ENCODE measurements at regions not wholly inside any gene's neighbourhood (a gene's known extent, or its start where the extent isn't known, plus 50 kb on each side); places are given as distances from the start of the nearest gene placed in this dataset.

DNA sequence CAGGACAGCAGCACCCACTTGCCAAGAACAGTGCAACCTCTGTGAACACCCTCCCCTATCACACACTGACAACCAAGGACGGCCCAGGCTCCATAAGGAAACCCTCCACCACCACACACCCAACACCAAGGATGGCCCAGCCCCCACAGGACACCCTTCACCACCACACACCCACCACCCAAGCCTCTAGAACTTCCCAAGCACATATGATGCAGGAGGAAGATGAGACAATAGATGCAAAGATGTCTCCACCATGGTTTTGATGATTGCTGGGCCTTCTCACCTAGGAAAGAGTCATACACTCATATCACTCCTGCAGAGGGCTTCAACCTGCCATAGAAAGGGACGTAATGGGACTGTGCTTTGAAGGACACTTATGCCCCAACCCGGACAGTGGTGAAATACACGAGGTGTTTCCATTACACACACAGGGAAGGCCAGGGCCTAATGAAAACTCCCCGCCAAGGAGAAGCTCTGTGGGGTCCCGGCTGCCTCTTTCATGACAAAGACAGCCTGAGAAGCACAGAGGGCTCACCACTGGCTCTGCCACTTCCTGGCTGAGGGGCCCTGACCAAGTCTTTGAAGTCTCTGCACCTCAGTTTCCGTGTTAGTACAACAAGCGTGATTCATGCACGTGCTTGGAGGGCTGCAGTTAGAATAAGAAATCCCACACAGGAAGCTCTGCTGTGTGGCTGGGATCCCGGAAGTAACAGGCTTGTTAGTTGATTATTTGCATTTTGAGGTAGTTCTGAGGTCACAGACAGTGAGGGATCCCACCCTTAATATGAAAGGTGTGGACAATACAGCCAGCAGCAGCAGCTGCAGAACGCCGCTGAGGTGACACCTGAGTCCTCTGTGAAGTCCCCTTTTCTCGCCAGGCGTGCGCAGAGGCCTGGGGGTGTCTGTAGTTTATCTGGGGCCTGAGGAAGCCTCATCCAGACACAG is 61.9 kb upstream of the ATP12A start:
- TF ChIP-seq, protein P1, sequence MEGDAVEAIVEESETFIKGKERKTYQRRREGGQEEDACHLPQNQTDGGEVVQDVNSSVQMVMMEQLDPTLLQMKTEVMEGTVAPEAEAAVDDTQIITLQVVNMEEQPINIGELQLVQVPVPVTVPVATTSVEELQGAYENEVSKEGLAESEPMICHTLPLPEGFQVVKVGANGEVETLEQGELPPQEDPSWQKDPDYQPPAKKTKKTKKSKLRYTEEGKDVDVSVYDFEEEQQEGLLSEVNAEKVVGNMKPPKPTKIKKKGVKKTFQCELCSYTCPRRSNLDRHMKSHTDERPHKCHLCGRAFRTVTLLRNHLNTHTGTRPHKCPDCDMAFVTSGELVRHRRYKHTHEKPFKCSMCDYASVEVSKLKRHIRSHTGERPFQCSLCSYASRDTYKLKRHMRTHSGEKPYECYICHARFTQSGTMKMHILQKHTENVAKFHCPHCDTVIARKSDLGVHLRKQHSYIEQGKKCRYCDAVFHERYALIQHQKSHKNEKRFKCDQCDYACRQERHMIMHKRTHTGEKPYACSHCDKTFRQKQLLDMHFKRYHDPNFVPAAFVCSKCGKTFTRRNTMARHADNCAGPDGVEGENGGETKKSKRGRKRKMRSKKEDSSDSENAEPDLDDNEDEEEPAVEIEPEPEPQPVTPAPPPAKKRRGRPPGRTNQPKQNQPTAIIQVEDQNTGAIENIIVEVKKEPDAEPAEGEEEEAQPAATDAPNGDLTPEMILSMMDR (IDR thresholded peaks at IDR 0.05), result no peak
- no peak for TF ChIP-seq TCF7L2 (IDR thresholded peaks at IDR 0.05; ENCODE audit: low read depth, low read length)
- no peak for TF ChIP-seq SIN3A (IDR thresholded peaks at IDR 0.05; ENCODE audit: borderline replicate concordance, insufficient read depth, low read depth, low read length)
- TF ChIP-seq, protein P2, sequence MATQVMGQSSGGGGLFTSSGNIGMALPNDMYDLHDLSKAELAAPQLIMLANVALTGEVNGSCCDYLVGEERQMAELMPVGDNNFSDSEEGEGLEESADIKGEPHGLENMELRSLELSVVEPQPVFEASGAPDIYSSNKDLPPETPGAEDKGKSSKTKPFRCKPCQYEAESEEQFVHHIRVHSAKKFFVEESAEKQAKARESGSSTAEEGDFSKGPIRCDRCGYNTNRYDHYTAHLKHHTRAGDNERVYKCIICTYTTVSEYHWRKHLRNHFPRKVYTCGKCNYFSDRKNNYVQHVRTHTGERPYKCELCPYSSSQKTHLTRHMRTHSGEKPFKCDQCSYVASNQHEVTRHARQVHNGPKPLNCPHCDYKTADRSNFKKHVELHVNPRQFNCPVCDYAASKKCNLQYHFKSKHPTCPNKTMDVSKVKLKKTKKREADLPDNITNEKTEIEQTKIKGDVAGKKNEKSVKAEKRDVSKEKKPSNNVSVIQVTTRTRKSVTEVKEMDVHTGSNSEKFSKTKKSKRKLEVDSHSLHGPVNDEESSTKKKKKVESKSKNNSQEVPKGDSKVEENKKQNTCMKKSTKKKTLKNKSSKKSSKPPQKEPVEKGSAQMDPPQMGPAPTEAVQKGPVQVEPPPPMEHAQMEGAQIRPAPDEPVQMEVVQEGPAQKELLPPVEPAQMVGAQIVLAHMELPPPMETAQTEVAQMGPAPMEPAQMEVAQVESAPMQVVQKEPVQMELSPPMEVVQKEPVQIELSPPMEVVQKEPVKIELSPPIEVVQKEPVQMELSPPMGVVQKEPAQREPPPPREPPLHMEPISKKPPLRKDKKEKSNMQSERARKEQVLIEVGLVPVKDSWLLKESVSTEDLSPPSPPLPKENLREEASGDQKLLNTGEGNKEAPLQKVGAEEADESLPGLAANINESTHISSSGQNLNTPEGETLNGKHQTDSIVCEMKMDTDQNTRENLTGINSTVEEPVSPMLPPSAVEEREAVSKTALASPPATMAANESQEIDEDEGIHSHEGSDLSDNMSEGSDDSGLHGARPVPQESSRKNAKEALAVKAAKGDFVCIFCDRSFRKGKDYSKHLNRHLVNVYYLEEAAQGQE (IDR thresholded peaks at IDR 0.05; ENCODE audit: insufficient read depth in 1 of 2, low read depth in 2 of 2, low read length in 1 of 2), result no peak
